ENCODE measurements at regions not wholly inside any gene's neighbourhood (a gene's known extent, or its start where the extent isn't known, plus 50 kb on each side); places are given as distances from the start of the nearest gene placed in this dataset.

DNA sequence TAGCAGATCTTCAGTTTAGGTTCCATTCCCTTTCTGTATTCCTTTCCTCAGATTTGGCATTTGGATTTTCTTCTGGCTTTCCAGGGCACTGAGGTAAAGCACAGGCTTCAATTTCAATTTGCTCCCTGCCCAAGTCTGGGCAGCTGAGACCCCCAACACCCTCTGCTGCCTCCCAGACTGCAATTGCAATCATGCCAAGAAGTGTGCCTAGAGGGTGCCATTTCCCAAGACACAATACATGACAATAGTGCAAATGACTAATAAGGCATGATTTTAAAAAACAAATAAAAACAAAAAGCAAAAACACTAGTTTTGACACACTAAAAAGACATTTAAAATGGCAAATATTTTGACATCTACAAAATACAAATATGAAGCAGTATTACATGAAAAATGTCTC lies 364.8 kb downstream of the EPM2A start:
- TF ChIP-seq EZH2phosphoT487 (IDR thresholded peaks at IDR 0.05; ENCODE audit: borderline replicate concordance, low read length), result no peak
- TF ChIP-seq, protein P1, sequence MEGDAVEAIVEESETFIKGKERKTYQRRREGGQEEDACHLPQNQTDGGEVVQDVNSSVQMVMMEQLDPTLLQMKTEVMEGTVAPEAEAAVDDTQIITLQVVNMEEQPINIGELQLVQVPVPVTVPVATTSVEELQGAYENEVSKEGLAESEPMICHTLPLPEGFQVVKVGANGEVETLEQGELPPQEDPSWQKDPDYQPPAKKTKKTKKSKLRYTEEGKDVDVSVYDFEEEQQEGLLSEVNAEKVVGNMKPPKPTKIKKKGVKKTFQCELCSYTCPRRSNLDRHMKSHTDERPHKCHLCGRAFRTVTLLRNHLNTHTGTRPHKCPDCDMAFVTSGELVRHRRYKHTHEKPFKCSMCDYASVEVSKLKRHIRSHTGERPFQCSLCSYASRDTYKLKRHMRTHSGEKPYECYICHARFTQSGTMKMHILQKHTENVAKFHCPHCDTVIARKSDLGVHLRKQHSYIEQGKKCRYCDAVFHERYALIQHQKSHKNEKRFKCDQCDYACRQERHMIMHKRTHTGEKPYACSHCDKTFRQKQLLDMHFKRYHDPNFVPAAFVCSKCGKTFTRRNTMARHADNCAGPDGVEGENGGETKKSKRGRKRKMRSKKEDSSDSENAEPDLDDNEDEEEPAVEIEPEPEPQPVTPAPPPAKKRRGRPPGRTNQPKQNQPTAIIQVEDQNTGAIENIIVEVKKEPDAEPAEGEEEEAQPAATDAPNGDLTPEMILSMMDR (IDR thresholded peaks at IDR 0.05; ENCODE audit: low read depth, low read length, poor library complexity, severe bottlenecking), result no peak
